NCI-H1092 (cell line): ENCODE measurements at regions not wholly inside any gene's neighbourhood (a gene's known extent, or its start where the extent isn't known, plus 50 kb on each side); places are given as distances from the start of the nearest gene placed in this dataset.
"Not testable (repeated sequence)": the region's sequence is repeated elsewhere in the genome, so short reads cannot be mapped to it uniquely, and the experiment has no call there.

Source experiments
- DNase-seq: peaks from one replicate; lab custom pipeline; 2025; lab: John Stamatoyannopoulos, UW

- no peak for DNase-seq
Observed at GRCh38 chr21:22164912-22165311, 1166.7 kb downstream of the NCAM2 start.

- no peak for DNase-seq
Observed at GRCh38 chr21:22174746-22175145, 1176.5 kb downstream of the NCAM2 start.

GRCh38 chr21:22189278-22189677 lies 1191.1 kb downstream of the NCAM2 start:
- no peak for DNase-seq

- no peak for DNase-seq
Observed at GRCh38 chr21:22191581-22191980, 1193.4 kb downstream of the NCAM2 start.

- no peak for DNase-seq
Observed at GRCh38 chr21:22192766-22193165, 1194.6 kb downstream of the NCAM2 start.

- not testable (repeated sequence) for DNase-seq
Observed at GRCh38 chr21:22194986-22195385, 1196.8 kb downstream of the NCAM2 start.

GRCh38 chr21:22200378-22201092 lies 1202.3 kb downstream of the NCAM2 start:
- DNase-seq, result no peak

GRCh38 chr21:22201126-22201525 lies 1202.9 kb downstream of the NCAM2 start:
- no peak for DNase-seq

- DNase-seq, result no peak
Observed at GRCh38 chr21:22201669-22202068, 1203.5 kb downstream of the NCAM2 start.

- DNase-seq, result no peak
Observed at GRCh38 chr21:22209304-22209700, 1211.1 kb downstream of the NCAM2 start.

GRCh38 chr21:22211943-22212342 lies 1213.7 kb downstream of the NCAM2 start:
- no peak for DNase-seq

GRCh38 chr21:22223385-22223784 lies 1225.2 kb downstream of the NCAM2 start:
- DNase-seq, result no peak

GRCh38 chr21:22224261-22224660 lies 1226.1 kb downstream of the NCAM2 start:
- DNase-seq, result no peak

- DNase-seq, result no peak
Observed at GRCh38 chr21:22225299-22225698, 1227.1 kb downstream of the NCAM2 start.

- no peak for DNase-seq
Observed at GRCh38 chr21:22231013-22231412, 1232.8 kb downstream of the NCAM2 start.

GRCh38 chr21:22235866-22236590 lies 1237.8 kb downstream of the NCAM2 start:
- DNase-seq, result no peak

GRCh38 chr21:22244516-22244915 lies 1246.3 kb downstream of the NCAM2 start:
- no peak for DNase-seq

- DNase-seq, result no peak
Observed at GRCh38 chr21:22250355-22250754, 1252.1 kb downstream of the NCAM2 start.

- no peak for DNase-seq
Observed at GRCh38 chr21:22253761-22254160, 1255.6 kb downstream of the NCAM2 start.

- DNase-seq, result no peak
Observed at GRCh38 chr21:22258821-22259220, 1260.6 kb downstream of the NCAM2 start.

GRCh38 chr21:22260274-22260673 lies 1262.1 kb downstream of the NCAM2 start:
- no peak for DNase-seq

- no peak for DNase-seq
Observed at GRCh38 chr21:22263890-22264289, 1265.7 kb downstream of the NCAM2 start.

- DNase-seq, result no peak
Observed at GRCh38 chr21:22277341-22277740, 1279.1 kb downstream of the NCAM2 start.

GRCh38 chr21:22278366-22278765 lies 1280.2 kb downstream of the NCAM2 start:
- no peak for DNase-seq
